ENCODE measurements at regions not wholly inside any gene's neighbourhood (a gene's known extent, or its start where the extent isn't known, plus 50 kb on each side); places are given as distances from the start of the nearest gene placed in this dataset.

GRCh38 chr5:117877731-117878130 is 1110.6 kb downstream of the DTWD2 start:
- Histone ChIP-seq H3K9me3 (no peaks in the 10 kb centered on the region), H3K4me2 (no peak overlapping the region), H3K4me3 (no peak overlapping the region), H3K4me1 (no peaks in the 10 kb centered on the region), H3K27ac (no peak overlapping the region)
- DNase-seq (ENCODE audit: low read depth in 1 of 2, low spot score in 1 of 2) (no peak), FAIRE-seq (no peak), ATAC-seq (no peak)
- ChIA-PET CTCF (no interaction called here), POLR2A (no interaction called here)
- 4% methylated on average over 2 of the region's 2 CpGs for WGBS (ENCODE audit: missing lambda C conversion rate)
- TF ChIP-seq SREBF2 (IDR thresholded peaks at IDR 0.05) (no peak), MAZ (IDR thresholded peaks at IDR 0.05; ENCODE audit: borderline replicate concordance, low read depth, low read length) (no peak), HDAC2 (IDR thresholded peaks at IDR 0.05) (no peak), ZFP36 (IDR thresholded peaks at IDR 0.05; ENCODE audit: borderline replicate concordance, partially characterized antibody) (no peak), HOXB13 (CRISPR knock-in tag; IDR thresholded peaks at IDR 0.05; ENCODE audit: low read depth) (no peak)
- TF ChIP-seq, protein P1, sequence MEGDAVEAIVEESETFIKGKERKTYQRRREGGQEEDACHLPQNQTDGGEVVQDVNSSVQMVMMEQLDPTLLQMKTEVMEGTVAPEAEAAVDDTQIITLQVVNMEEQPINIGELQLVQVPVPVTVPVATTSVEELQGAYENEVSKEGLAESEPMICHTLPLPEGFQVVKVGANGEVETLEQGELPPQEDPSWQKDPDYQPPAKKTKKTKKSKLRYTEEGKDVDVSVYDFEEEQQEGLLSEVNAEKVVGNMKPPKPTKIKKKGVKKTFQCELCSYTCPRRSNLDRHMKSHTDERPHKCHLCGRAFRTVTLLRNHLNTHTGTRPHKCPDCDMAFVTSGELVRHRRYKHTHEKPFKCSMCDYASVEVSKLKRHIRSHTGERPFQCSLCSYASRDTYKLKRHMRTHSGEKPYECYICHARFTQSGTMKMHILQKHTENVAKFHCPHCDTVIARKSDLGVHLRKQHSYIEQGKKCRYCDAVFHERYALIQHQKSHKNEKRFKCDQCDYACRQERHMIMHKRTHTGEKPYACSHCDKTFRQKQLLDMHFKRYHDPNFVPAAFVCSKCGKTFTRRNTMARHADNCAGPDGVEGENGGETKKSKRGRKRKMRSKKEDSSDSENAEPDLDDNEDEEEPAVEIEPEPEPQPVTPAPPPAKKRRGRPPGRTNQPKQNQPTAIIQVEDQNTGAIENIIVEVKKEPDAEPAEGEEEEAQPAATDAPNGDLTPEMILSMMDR (IDR thresholded peaks at IDR 0.05): no peak

GRCh38 chr5:117872798-117873368 is 1115.5 kb downstream of the DTWD2 start:
- FAIRE-seq (no peak), ATAC-seq (no peak), DNase-seq (ENCODE audit: low read depth in 1 of 2, low spot score in 1 of 2) (no peak)
- Histone ChIP-seq H3K9me3 (no peaks in the 10 kb centered on the region), H3K4me1 (no peaks in the 10 kb centered on the region), H3K4me3 (no peak overlapping the region), H3K27ac (no peak overlapping the region), H3K4me2 (no peak overlapping the region)
- ChIA-PET CTCF (no interaction called here), POLR2A (no interaction called here)
- no peak for TF ChIP-seq ZSCAN20 (CRISPR knock-in tag; IDR thresholded peaks at IDR 0.05)
- no peak for TF ChIP-seq EP300 (IDR thresholded peaks at IDR 0.05)
- TF ChIP-seq, protein P2, sequence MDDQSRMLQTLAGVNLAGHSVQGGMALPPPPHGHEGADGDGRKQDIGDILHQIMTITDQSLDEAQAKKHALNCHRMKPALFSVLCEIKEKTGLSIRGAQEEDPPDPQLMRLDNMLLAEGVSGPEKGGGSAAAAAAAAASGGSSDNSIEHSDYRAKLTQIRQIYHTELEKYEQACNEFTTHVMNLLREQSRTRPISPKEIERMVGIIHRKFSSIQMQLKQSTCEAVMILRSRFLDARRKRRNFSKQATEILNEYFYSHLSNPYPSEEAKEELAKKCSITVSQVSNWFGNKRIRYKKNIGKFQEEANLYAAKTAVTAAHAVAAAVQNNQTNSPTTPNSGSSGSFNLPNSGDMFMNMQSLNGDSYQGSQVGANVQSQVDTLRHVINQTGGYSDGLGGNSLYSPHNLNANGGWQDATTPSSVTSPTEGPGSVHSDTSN (IDR thresholded peaks at IDR 0.05): no peak
- no peak for TF ChIP-seq NPAS2 (CRISPR knock-in tag; IDR thresholded peaks at IDR 0.05; ENCODE audit: borderline replicate concordance)
- TF ChIP-seq KDM5A (IDR thresholded peaks at IDR 0.05): no peak
- TF ChIP-seq HEYL (CRISPR knock-in tag; IDR thresholded peaks at IDR 0.05): no peak
- TF ChIP-seq, protein P3, sequence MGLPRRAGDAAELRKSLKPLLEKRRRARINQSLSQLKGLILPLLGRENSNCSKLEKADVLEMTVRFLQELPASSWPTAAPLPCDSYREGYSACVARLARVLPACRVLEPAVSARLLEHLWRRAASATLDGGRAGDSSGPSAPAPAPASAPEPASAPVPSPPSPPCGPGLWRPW (IDR thresholded peaks at IDR 0.05): no peak
- TF ChIP-seq KDM1A (IDR thresholded peaks at IDR 0.05; ENCODE audit: low read depth): no peak
- no peak for TF ChIP-seq TP53 (CRISPR knock-in tag; IDR thresholded peaks at IDR 0.05)
- TF ChIP-seq EHF (CRISPR knock-in tag; IDR thresholded peaks at IDR 0.05): no peak
- TF ChIP-seq BHLHE40 (IDR thresholded peaks at IDR 0.05; ENCODE audit: low read depth, low read length): no peak
- no peak for TF ChIP-seq RARB (CRISPR knock-in tag; IDR thresholded peaks at IDR 0.05)
- no peak for TF ChIP-seq SMC3 (IDR thresholded peaks at IDR 0.05)
- TF ChIP-seq JUNB (IDR thresholded peaks at IDR 0.05): no peak
- TF ChIP-seq MYC (IDR thresholded peaks at IDR 0.05; ENCODE audit: borderline replicate concordance, low read length): no peak
- TF ChIP-seq, protein P1 (IDR thresholded peaks at IDR 0.05): no peak
- TF ChIP-seq, protein P4, sequence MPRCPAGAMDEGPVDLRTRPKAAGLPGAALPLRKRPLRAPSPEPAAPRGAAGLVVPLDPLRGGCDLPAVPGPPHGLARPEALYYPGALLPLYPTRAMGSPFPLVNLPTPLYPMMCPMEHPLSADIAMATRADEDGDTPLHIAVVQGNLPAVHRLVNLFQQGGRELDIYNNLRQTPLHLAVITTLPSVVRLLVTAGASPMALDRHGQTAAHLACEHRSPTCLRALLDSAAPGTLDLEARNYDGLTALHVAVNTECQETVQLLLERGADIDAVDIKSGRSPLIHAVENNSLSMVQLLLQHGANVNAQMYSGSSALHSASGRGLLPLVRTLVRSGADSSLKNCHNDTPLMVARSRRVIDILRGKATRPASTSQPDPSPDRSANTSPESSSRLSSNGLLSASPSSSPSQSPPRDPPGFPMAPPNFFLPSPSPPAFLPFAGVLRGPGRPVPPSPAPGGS (IDR thresholded peaks at IDR 0.05): no peak
- no peak for TF ChIP-seq NFE2L2 (conservative IDR thresholded peaks at IDR 0.05; ENCODE audit: low read length)
- WGBS (ENCODE audit: missing lambda C conversion rate): 8% methylated on average over 4 of the region's 4 CpGs
